Transverse colon (tissue), 4 donors: ENCODE measurements at regions not wholly inside any gene's neighbourhood (a gene's known extent, or its start where the extent isn't known, plus 50 kb on each side); places are given as distances from the start of the nearest gene placed in this dataset.

Experiments
- CTCF ChIP-seq, 5 experiments: fragments of 200-600 bp in 3 of 5; fragments of 450-650 bp in 2 of 5; sonication (generic) in 3 of 5; IDR thresholded peaks; 1 replicate in 2 of 5; 2 replicates in 3 of 5; pipeline ENCODE4 v1.5.1; 2016 to 2017; ENCODE audit warnings: antibody characterized with exemption in 5 of 5, inconsistent platforms in 3 of 5, mild to moderate bottlenecking in 2 of 5, moderate library complexity in 1 of 5
- EP300 ChIP-seq: sonication (generic); formaldehyde crosslinking; IDR thresholded peaks from one replicate; pipeline ENCODE4 v1.6.1; 2017; ENCODE audit warnings: antibody characterized with exemption, low read depth
- POLR2A ChIP-seq: fragments of 450-650 bp; IDR thresholded peaks from one replicate; pipeline ENCODE4 v1.6.1; 2016; ENCODE audit warnings: antibody characterized with exemption, mild to moderate bottlenecking, moderate library complexity
- POLR2AphosphoS5 ChIP-seq, 3 donors: sonication (generic); formaldehyde crosslinking; IDR thresholded peaks; one replicate each; pipeline ENCODE4 v1.6.1; 2016; ENCODE audit warnings: antibody characterized with exemption in 3 of 3

- no peak for TF ChIP-seq POLR2A
- no peak for TF ChIP-seq CTCF (IDR thresholded peaks at IDR 0.05)
- no peak for TF ChIP-seq EP300
- no peak for TF ChIP-seq POLR2AphosphoS5 (IDR thresholded peaks at IDR 0.05)
Observed at GRCh38 chr4:111883557-111883999, 261.7 kb upstream of the FAM241A start.
